ENCODE measurements at regions not wholly inside any gene's neighbourhood (a gene's known extent, or its start where the extent isn't known, plus 50 kb on each side); places are given as distances from the start of the nearest gene placed in this dataset.

GRCh38 chr6:6915219-6915618, 192.5 kb upstream of the RREB1 start:
- Histone ChIP-seq H3K4me3 (no peak overlapping the region), H3K27ac (ENCODE audit: low read depth in 1 of 2, low read length in 1 of 2) (peak overlapping the region; percentile 9 to 78)

GRCh38 chr6:6915813-6916547, 191.8 kb upstream of the RREB1 start:
- DNase-seq (peak; percentile 82 to 97 (median 92)), ATAC-seq (ENCODE audit: insufficient read depth, low FRiP score) (peak; percentile 73)
- H3K27ac ChIP-seq (ENCODE audit: low read depth in 1 of 2, low read length in 1 of 2): peak overlapping the region; percentile 30 to 78
- no peaks in the 10 kb centered on the region for H3K36me3 ChIP-seq (ENCODE audit: control insufficient read depth in 4 of 4, insufficient read depth in 4 of 4, low read length in 4 of 4)
- H3K9ac ChIP-seq (ENCODE audit: insufficient read depth in 1 of 2, low read length in 2 of 2): peak overlapping the region in 1 of 2 donors; percentile 64
- H3K9me3 ChIP-seq (ENCODE audit: control insufficient read depth in 4 of 4, insufficient read depth in 3 of 4, low read length in 3 of 4): no peaks in the 10 kb centered on the region
- 6 to 12% methylated on average over 9 of the region's 9 CpGs for WGBS, 2 donors
- TF ChIP-seq CTCF (IDR thresholded peaks at IDR 0.05; ENCODE audit: control extremely low read depth, extremely low read depth): no peak
- H3K4me1 ChIP-seq (ENCODE audit: control insufficient read depth in 5 of 5, insufficient read depth in 5 of 5, low read length in 5 of 5): peaks cover 0 to 23% (median 10%) of the 10 kb centered on the region in 5 donors
- no peaks in the 10 kb centered on the region for H3K27me3 ChIP-seq (ENCODE audit: control insufficient read depth in 3 of 3, insufficient read depth in 3 of 3, low read length in 2 of 3)
- H3K4me3 ChIP-seq: no peak overlapping the region

More at GRCh38 chr6:6915219-6915618, 192.5 kb upstream of the RREB1 start:
- Histone ChIP-seq H3K4me1 (ENCODE audit: control insufficient read depth in 5 of 5, insufficient read depth in 5 of 5, low read length in 5 of 5) (peaks cover 0 to 23% (median 10%) of the 10 kb centered on the region in 5 donors), H3K9ac (ENCODE audit: insufficient read depth in 1 of 2, low read length in 2 of 2) (peak overlapping the region in 1 of 2 donors; percentile 64), H3K36me3 (ENCODE audit: control insufficient read depth in 4 of 4, insufficient read depth in 4 of 4, low read length in 4 of 4) (no peaks in the 10 kb centered on the region), H3K27me3 (ENCODE audit: control insufficient read depth in 3 of 3, insufficient read depth in 3 of 3, low read length in 2 of 3) (no peaks in the 10 kb centered on the region), H3K9me3 (ENCODE audit: control insufficient read depth in 4 of 4, insufficient read depth in 3 of 4, low read length in 3 of 4) (no peaks in the 10 kb centered on the region)
- TF ChIP-seq CTCF (IDR thresholded peaks at IDR 0.05; ENCODE audit: control extremely low read depth, extremely low read depth): no peak
- no peak for ATAC-seq (ENCODE audit: insufficient read depth, low FRiP score)
- DNase-seq: no peak
- 47 to 65% methylated on average over 3 of the region's 3 CpGs for WGBS, 2 donors

- Histone ChIP-seq H3K27ac (ENCODE audit: low read depth in 1 of 2, low read length in 1 of 2) (peak overlapping the region in 1 of 2 donors; percentile 13), H3K9ac (ENCODE audit: insufficient read depth in 1 of 2, low read length in 2 of 2) (peak overlapping the region in 1 of 2 donors; percentile 35), H3K27me3 (ENCODE audit: control insufficient read depth in 3 of 3, insufficient read depth in 3 of 3, low read length in 2 of 3) (no peaks in the 10 kb centered on the region), H3K4me1 (ENCODE audit: control insufficient read depth in 5 of 5, insufficient read depth in 5 of 5, low read length in 5 of 5) (peaks cover 0 to 23% (median 10%) of the 10 kb centered on the region in 5 donors), H3K9me3 (ENCODE audit: control insufficient read depth in 4 of 4, insufficient read depth in 3 of 4, low read length in 3 of 4) (no peaks in the 10 kb centered on the region), H3K4me3 (no peak overlapping the region), H3K36me3 (ENCODE audit: control insufficient read depth in 4 of 4, insufficient read depth in 4 of 4, low read length in 4 of 4) (no peaks in the 10 kb centered on the region)
- WGBS, 2 donors: 60 to 75% methylated on average over 6 of the region's 6 CpGs
- DNase-seq: no peak
- TF ChIP-seq CTCF (IDR thresholded peaks at IDR 0.05; ENCODE audit: control extremely low read depth, extremely low read depth): no peak
- ATAC-seq (ENCODE audit: insufficient read depth, low FRiP score): no peak
Measured at GRCh38 chr6:6916598-6916997, 191.2 kb upstream of the RREB1 start.

Measured in lung (tissue), 11 donors.